ENCODE measurements at regions not wholly inside any gene's neighbourhood (a gene's known extent, or its start where the extent isn't known, plus 50 kb on each side); places are given as distances from the start of the nearest gene placed in this dataset.

GRCh38 chr1:221066351-221067001, 187.2 kb downstream of the HLX start:
- no peak overlapping the region for H3K4me3 ChIP-seq (ENCODE audit: low read depth, low read length)
- no peak overlapping the region for H3K4me2 ChIP-seq (ENCODE audit: low read length)
- no peaks in the 10 kb centered on the region for H3K79me2 ChIP-seq
- no peaks in the 10 kb centered on the region for H3K9me3 ChIP-seq (ENCODE audit: control insufficient read depth, low read length)
- no peak overlapping the region for H3K9ac ChIP-seq
- H3K36me3 ChIP-seq (ENCODE audit: control insufficient read depth, insufficient read depth, low read length): no peaks in the 10 kb centered on the region
- TF ChIP-seq, protein P1, sequence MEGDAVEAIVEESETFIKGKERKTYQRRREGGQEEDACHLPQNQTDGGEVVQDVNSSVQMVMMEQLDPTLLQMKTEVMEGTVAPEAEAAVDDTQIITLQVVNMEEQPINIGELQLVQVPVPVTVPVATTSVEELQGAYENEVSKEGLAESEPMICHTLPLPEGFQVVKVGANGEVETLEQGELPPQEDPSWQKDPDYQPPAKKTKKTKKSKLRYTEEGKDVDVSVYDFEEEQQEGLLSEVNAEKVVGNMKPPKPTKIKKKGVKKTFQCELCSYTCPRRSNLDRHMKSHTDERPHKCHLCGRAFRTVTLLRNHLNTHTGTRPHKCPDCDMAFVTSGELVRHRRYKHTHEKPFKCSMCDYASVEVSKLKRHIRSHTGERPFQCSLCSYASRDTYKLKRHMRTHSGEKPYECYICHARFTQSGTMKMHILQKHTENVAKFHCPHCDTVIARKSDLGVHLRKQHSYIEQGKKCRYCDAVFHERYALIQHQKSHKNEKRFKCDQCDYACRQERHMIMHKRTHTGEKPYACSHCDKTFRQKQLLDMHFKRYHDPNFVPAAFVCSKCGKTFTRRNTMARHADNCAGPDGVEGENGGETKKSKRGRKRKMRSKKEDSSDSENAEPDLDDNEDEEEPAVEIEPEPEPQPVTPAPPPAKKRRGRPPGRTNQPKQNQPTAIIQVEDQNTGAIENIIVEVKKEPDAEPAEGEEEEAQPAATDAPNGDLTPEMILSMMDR (IDR thresholded peaks at IDR 0.05): no peak
- no peaks in the 10 kb centered on the region for H3K27me3 ChIP-seq (ENCODE audit: control insufficient read depth, insufficient read depth, low read length)
- H3K27ac ChIP-seq: no peak overlapping the region
- H2AFZ ChIP-seq: no peak overlapping the region
- no peaks in the 10 kb centered on the region for H3K4me1 ChIP-seq

- H3K27me3 ChIP-seq (ENCODE audit: control insufficient read depth, insufficient read depth, low read length): no peaks in the 10 kb centered on the region
- no peaks in the 10 kb centered on the region for H3K79me2 ChIP-seq
- no peak overlapping the region for H2AFZ ChIP-seq
- H3K4me2 ChIP-seq (ENCODE audit: low read length): no peak overlapping the region
- H3K27ac ChIP-seq: no peak overlapping the region
- no peaks in the 10 kb centered on the region for H3K4me1 ChIP-seq
- TF ChIP-seq, protein P1 (IDR thresholded peaks at IDR 0.05): no peak
- no peaks in the 10 kb centered on the region for H3K36me3 ChIP-seq (ENCODE audit: control insufficient read depth, insufficient read depth, low read length)
- no peak overlapping the region for H3K4me3 ChIP-seq (ENCODE audit: low read depth, low read length)
- no peak overlapping the region for H3K9ac ChIP-seq
- H3K9me3 ChIP-seq (ENCODE audit: control insufficient read depth, low read length): no peaks in the 10 kb centered on the region
Measured at GRCh38 chr1:221067721-221068120, 188.5 kb downstream of the HLX start.

DNA sequence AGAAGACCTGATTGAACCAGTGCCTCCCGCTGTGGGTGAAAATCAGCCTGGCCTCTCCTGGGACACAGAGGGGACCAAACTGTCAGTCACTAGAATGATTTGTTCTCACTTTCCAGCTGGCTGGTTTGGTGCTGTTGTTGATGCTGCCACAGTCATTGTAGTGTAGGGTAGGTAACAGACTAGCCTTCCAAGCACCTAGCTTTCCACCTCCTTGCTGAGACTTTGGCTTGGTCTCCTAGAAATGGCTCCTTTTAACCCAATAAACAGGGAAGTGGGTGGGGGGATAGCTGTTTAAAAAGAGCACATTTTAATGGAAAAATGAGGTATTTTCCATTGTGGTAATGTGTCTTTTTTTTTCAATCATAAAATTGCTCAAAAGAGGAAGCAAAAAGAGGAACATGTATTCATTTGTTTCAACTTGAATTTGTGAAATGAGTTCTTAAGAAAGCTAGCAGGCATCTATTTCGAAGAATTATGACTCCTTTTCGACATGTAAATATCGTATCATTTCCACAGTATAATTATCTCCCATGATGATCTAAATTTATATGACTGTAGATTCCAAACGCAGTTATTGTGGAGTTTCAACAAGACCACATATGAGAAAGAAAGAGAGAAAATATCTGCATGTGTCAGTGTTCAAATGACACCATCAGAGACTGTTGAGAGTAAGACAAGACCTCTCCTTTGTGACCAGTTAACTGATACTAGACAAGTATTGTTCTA, 190.1 kb downstream of the HLX start:
- TF ChIP-seq, protein P1 (IDR thresholded peaks at IDR 0.05): no peak
- Histone ChIP-seq H3K79me2 (no peaks in the 10 kb centered on the region), H3K4me2 (ENCODE audit: low read length) (no peak overlapping the region), H3K9me3 (ENCODE audit: control insufficient read depth, low read length) (no peaks in the 10 kb centered on the region), H2AFZ (no peak overlapping the region), H3K4me3 (ENCODE audit: low read depth, low read length) (no peak overlapping the region), H3K9ac (no peak overlapping the region), H3K27ac (no peak overlapping the region), H3K27me3 (ENCODE audit: control insufficient read depth, insufficient read depth, low read length) (no peaks in the 10 kb centered on the region), H3K36me3 (ENCODE audit: control insufficient read depth, insufficient read depth, low read length) (no peaks in the 10 kb centered on the region), H3K4me1 (no peaks in the 10 kb centered on the region)

GRCh38 chr1:221069986-221070385, 190.7 kb downstream of the HLX start:
- no peaks in the 10 kb centered on the region for H3K79me2 ChIP-seq
- H3K36me3 ChIP-seq (ENCODE audit: control insufficient read depth, insufficient read depth, low read length): no peaks in the 10 kb centered on the region
- TF ChIP-seq, protein P1 (IDR thresholded peaks at IDR 0.05): no peak
- no peak overlapping the region for H2AFZ ChIP-seq
- no peaks in the 10 kb centered on the region for H3K9me3 ChIP-seq (ENCODE audit: control insufficient read depth, low read length)
- no peaks in the 10 kb centered on the region for H3K27me3 ChIP-seq (ENCODE audit: control insufficient read depth, insufficient read depth, low read length)
- H3K9ac ChIP-seq: no peak overlapping the region
- H3K4me1 ChIP-seq: no peaks in the 10 kb centered on the region
- H3K27ac ChIP-seq: no peak overlapping the region
- no peak overlapping the region for H3K4me2 ChIP-seq (ENCODE audit: low read length)
- no peak overlapping the region for H3K4me3 ChIP-seq (ENCODE audit: low read depth, low read length)
